A673 (cell line): ENCODE measurements at regions not wholly inside any gene's neighbourhood (a gene's known extent, or its start where the extent isn't known, plus 50 kb on each side); places are given as distances from the start of the nearest gene placed in this dataset.

Source experiments
- BruUV-seq: library from RNA; stranded (reverse); fragments of 400-500 nt; replicated peaks from 2 replicates; lab custom pipeline; 2021; lab: Mats Ljungman, UMichigan
- CTCF ChIA-PET: fragments of 300-600 bp; sonication (Branson Sonifier 250); formaldehyde crosslinking; loops from one replicate; lab custom pipeline; 2022; ENCODE audit warnings: antibody characterized with exemption; lab: Charles Lee
- POLR2A ChIA-PET: fragments of 300-600 bp; sonication (Branson Sonifier 250); formaldehyde crosslinking; loops from one replicate; lab custom pipeline; 2022; ENCODE audit warnings: antibody characterized with exemption; ENCODE audit not compliant: low non-redundant PET; lab: Charles Lee
- DNase-seq: peaks from one replicate; pipeline ENCODE4 v3.0.0-alpha.2; 2015; ENCODE audit warnings: low spot score
- H3K27ac ChIP-seq: fragments of 200-600 bp; sonication (generic); 2 replicates; pipeline ENCODE4 v1.5.1; 2016; ENCODE audit warnings: mixed run types, low read depth, mild to moderate bottlenecking, mixed read lengths, antibody characterized with exemption, low read length; ENCODE audit not compliant: poor library complexity, severe bottlenecking
- H3K27me3 ChIP-seq: fragments of 200-600 bp; sonication (generic); replicated peaks from 2 replicates; pipeline ENCODE4 v1.6.1; 2017; ENCODE audit warnings: mixed run types, low read depth, mild to moderate bottlenecking, mixed read lengths, antibody characterized with exemption, low read length; ENCODE audit not compliant: insufficient read depth, poor library complexity
- H3K36me3 ChIP-seq: fragments of 200-600 bp; sonication (generic); 2 replicates; pipeline ENCODE4 v1.6.1; 2016; ENCODE audit warnings: mixed run types, mild to moderate bottlenecking, mixed read lengths, antibody characterized with exemption, low read length; ENCODE audit not compliant: insufficient read depth, poor library complexity, severe bottlenecking
- H3K4me1 ChIP-seq: fragments of 200-600 bp; sonication (generic); 2 replicates; pipeline ENCODE4 v1.6.1; 2017; ENCODE audit warnings: mixed run types, mild to moderate bottlenecking, mixed read lengths, antibody characterized with exemption, low read length; ENCODE audit not compliant: insufficient read depth, poor library complexity, severe bottlenecking
- H3K4me3 ChIP-seq: fragments of 200-600 bp; sonication (generic); 2 replicates; pipeline ENCODE4 v1.5.1; 2016; ENCODE audit warnings: low read depth, mixed run types, mild to moderate bottlenecking, mixed read lengths, low read length; ENCODE audit not compliant: poor library complexity, severe bottlenecking
- H3K9me3 ChIP-seq: fragments of 200-600 bp; sonication (generic); 2 replicates; pipeline ENCODE4 v1.6.1; 2016; ENCODE audit warnings: mixed run types, low read depth, mild to moderate bottlenecking, mixed read lengths, antibody characterized with exemption, low read length; ENCODE audit not compliant: poor library complexity, severe bottlenecking
- CTCF ChIP-seq: fragments of 300-800, 200-600 bp; sonication (generic); conservative IDR thresholded peaks from 2 replicates; pipeline ENCODE4 v1.5.1; 2017; ENCODE audit warnings: low read depth, mild to moderate bottlenecking, antibody characterized with exemption, low read length, moderate library complexity, mixed read lengths
- EZH2 ChIP-seq: fragments of 200-600 bp; sonication (generic); IDR thresholded peaks from 2 replicates; pipeline ENCODE4 v1.6.1; 2017; ENCODE audit warnings: borderline replicate concordance, low read depth, mild to moderate bottlenecking, mixed read lengths, antibody characterized with exemption, low read length; ENCODE audit not compliant: poor library complexity, severe bottlenecking
- intact Hi-C: fragments of 100-400 bp; cut with micrococcal nuclease; formaldehyde crosslinking; loops from one replicate; pipeline ENCODE4 v1.10.0; 2022; ENCODE audit not compliant: unreplicated experiment

GRCh38 chrX:20418379-20419150, 151.9 kb upstream of the RPS6KA3 start:
- CTCF ChIA-PET, result no interaction called here
- H3K4me1 ChIP-seq, result peaks cover 7% of the 10 kb centered on the region
- TF ChIP-seq EZH2 (no peak), CTCF (no peak)
- POLR2A ChIA-PET, result no interaction called here
- no peak overlapping the region for H3K4me3 ChIP-seq
- DNase-seq, result peak; percentile 10
- no peaks in the 10 kb centered on the region for H3K9me3 ChIP-seq
- H3K36me3 ChIP-seq, result no peaks in the 10 kb centered on the region
- BruUV-seq, result no TSS peak
- no peaks in the 10 kb centered on the region for H3K27me3 ChIP-seq
- intact Hi-C loops, result no loop called here
- H3K27ac ChIP-seq, result no peak overlapping the region

- no TSS peak for BruUV-seq
- intact Hi-C loops, result no loop called here
- Histone ChIP-seq H3K36me3 (no peaks in the 10 kb centered on the region), H3K27ac (no peak overlapping the region), H3K4me3 (no peak overlapping the region), H3K4me1 (no peaks in the 10 kb centered on the region), H3K9me3 (no peaks in the 10 kb centered on the region), H3K27me3 (no peaks in the 10 kb centered on the region)
- DNase-seq, result no peak
- ChIA-PET CTCF (no interaction called here), POLR2A (no interaction called here)
- TF ChIP-seq CTCF (no peak), EZH2 (no peak)
Measured at GRCh38 chrX:20414762-20415445, 148.2 kb upstream of the RPS6KA3 start.

- ChIA-PET CTCF (no interaction called here), POLR2A (no interaction called here)
- no peaks in the 10 kb centered on the region for H3K27me3 ChIP-seq
- no TSS peak for BruUV-seq
- intact Hi-C loops, result no loop called here
- no peak overlapping the region for H3K27ac ChIP-seq
- no peak overlapping the region for H3K4me3 ChIP-seq
- TF ChIP-seq EZH2 (no peak), CTCF (no peak)
- no peaks in the 10 kb centered on the region for H3K9me3 ChIP-seq
- H3K36me3 ChIP-seq, result no peaks in the 10 kb centered on the region
- no peaks in the 10 kb centered on the region for H3K4me1 ChIP-seq
- DNase-seq, result peak; percentile 21
Measured at GRCh38 chrX:20414066-20414465, 147.4 kb upstream of the RPS6KA3 start.
